HG02970 (cell line): ENCODE measurements at regions not wholly inside any gene's neighbourhood (a gene's known extent, or its start where the extent isn't known, plus 50 kb on each side); places are given as distances from the start of the nearest gene placed in this dataset.

ENCODE experiments used
- ATAC-seq: cut with Tn5 transposase; IDR thresholded peaks from one replicate; pipeline ENCODE4 v1.9.1; 2021; ENCODE audit warnings: mild to moderate bottlenecking, moderate library complexity, moderate number of reproducible peaks; ENCODE audit not compliant: unreplicated experiment, low FRiP score

GRCh38 chr1:101316256-101316655, 79.4 kb downstream of the S1PR1 start:
- no peak for ATAC-seq

DNA sequence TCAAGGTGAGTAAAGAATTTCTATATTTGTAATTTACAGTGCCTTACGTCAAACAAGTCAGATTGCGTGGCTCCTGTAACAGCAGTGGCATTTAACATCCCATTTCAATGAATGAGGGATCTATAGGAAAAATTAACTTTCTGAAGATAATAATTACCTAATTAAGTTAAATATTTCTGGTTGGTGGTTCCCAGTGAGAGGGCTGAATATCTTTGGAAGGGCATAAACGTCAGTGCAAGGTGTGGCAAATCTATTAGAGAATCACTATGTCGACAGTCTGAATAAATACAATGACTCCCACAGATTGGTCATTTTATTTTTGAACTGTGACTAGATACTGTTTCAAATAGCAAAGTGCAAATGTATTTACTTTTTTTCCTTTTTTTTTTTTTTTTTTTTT, 80.0 kb downstream of the S1PR1 start:
- ATAC-seq = no peak

GRCh38 chr1:101317590-101317989, 80.8 kb downstream of the S1PR1 start:
- ATAC-seq = no peak

DNA sequence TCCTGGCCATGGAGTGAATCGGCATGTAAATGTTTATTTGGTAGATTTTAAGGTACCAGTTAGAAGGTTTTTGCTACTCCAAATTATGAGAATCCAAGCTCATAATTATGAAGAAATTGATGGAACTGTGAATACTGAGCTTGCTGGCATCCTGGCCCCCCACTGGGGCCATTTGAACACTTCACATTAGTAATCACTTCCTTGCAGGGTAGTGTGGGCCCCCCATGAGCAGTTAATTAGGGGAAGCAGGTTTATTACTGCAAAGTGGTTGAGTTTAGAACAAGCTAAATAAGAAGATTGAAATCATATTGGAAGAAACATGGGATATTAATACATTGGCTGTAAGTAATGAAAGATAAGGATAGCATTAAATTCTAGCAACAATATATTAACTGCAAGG, 86.7 kb downstream of the S1PR1 start:
- no peak for ATAC-seq

GRCh38 chr1:101325144-101325543, 88.3 kb downstream of the S1PR1 start:
- no peak for ATAC-seq

- no peak for ATAC-seq
These were observed 93.8 kb downstream of the S1PR1 start for GRCh38 chr1:101330427-101331130.

DNA sequence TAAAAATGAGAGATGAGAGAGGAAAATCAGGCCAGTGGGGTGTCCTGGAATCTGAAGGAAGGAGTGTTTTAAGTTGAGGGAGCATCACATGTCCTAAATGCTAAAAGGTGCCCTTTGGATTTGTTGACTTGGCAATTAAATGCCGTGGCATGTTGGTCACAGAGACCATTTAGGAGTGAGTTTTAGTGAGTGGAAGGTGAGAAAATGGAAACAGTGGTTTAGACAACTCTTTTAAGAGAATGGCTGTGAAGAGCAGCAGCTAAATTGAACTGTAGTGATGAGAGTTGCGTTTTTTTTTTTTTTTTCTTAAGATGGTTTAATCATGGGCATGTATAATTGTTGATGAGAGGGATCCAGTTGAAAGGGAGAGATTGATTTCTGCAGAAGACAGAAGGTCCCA, 95.0 kb downstream of the S1PR1 start:
- ATAC-seq = no peak

DNA sequence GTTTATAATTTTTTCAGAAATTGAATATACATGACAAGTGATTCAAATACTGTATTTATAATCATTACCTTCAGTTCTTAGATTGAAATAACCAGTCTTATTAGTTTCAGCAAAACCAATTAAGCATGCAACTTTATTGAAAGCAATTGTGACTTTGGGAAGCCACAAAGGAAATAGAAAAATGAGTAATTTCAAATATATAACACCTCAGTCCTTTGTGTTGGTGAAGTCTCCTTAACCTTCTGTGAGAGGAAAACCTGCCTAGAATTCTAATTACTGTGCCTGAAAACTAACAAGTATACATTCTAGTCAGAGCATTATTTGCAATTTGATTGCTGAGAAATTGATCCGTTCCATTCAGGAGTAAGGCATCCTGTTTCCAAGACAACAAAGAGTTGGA, 95.8 kb downstream of the S1PR1 start:
- no peak for ATAC-seq

GRCh38 chr1:101333186-101333585, 96.4 kb downstream of the S1PR1 start:
- no peak for ATAC-seq

DNA sequence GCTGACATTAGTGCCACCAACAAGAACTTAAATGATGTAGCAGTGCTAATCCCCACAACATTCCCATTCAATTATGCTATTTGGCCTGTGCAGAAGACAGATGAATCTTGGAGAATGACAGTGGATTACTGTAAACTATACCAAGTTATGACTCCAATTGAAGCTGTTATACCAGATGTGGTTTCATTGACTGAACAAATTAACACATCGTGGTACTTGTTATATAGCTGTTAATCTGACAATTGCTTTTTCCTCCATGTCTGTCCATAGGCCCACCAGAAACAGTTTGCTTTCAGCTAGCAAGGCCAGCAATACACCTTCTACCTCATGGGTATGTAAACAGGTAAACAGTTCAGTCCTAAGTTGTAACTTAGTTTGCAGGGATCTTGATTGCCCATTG, 101.1 kb downstream of the S1PR1 start:
- ATAC-seq = no peak

DNA sequence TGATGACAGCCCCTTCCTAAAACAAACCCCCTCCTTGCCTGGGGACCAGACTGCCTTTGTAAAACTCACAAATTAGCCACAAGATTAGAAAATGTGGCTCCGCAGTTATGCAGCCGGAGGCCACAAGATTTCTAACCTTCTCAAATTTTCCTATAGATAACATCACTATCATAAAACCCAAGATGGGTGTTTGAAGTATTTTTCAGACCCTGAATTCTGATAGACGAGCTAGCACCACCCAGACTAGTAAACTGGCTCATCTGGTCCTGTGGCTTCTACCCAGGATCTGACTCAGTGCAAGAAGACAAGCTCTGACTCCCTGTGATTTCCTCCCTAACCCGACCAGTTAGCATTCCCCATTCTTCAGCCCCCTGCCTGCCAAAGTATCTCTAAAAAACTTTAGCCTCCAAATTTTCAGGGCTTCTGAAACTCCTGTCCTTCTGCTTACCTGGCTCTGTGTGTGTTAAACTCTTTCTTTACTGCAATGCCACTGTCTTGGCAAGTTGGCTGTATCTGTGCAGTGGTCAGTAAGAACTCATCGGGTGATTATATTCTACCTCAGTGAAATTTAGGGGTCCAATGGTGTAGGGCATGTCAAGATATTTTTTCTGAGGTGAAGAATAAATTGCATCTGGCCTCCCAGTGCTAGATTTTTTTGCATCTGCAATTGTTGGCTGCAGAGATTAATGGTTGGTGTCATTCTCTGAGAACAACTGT, 102.1 kb downstream of the S1PR1 start:
- ATAC-seq = no peak

- ATAC-seq = no peak
These were observed 107.9 kb downstream of the S1PR1 start for GRCh38 chr1:101344745-101345144.

DNA sequence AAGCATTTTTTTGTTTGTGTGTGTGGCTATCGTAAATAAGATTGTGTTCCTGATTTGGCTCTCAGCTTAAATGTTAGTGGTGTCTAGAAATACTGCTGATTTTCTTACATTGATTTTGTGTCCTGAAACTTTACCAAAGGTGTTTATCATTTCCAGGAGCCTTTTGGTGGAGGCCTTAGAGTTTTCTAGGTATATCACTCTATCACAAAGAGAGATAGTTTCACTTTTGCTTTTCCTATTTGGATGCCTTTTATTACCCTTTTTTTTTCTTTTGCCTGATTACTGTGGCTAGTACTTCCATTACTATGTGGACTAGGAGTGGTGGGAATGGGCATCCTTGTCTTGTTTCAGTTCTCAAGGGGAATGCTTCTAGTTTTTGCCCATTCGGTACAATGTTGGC, 109.6 kb downstream of the S1PR1 start:
- ATAC-seq = no peak

- ATAC-seq = no peak
These were observed 119.2 kb downstream of the S1PR1 start for GRCh38 chr1:101356013-101356412.

DNA sequence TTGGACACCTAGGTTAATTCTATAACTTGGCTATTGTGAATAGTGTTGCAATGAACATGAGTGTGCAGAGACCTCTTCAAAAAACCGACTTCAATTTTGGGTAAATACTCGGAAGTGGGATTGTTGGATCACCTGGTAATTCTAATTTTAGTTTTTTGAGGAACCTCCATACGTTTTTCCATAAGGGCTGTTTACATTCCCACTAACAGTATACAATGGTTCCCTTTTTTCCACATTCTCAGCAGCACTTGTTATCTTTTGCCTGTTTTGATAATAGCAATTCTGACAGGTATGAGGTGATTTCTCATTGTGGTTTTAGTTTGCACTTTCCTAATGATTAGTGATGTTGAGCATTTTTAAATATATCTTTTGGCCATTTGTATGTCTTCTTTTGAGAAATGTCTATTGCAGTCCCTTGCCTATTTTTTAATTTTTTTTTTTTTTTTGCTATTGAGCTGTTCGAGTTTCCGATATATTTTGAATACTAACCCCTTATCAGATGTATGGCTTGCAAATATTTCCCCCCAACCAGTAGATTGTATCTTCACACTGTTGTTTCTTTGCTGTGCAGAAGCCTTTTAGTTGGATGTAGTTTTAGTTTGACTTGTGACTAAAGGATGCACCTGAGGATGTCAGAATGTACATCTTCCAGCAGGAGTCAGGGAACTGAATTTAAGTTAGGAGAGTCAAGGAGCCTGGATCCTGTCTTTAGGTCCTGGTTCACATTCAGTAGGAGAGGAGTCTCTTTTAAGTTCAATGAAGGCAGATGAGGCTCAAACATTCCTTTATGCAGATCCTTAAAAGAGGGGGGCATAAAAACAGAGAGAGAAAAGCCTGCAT, 120.0 kb downstream of the S1PR1 start:
- ATAC-seq = peak; percentile 32

- ATAC-seq = peak; percentile 97
These were observed 120.7 kb downstream of the S1PR1 start for GRCh38 chr1:101357444-101357986.

DNA sequence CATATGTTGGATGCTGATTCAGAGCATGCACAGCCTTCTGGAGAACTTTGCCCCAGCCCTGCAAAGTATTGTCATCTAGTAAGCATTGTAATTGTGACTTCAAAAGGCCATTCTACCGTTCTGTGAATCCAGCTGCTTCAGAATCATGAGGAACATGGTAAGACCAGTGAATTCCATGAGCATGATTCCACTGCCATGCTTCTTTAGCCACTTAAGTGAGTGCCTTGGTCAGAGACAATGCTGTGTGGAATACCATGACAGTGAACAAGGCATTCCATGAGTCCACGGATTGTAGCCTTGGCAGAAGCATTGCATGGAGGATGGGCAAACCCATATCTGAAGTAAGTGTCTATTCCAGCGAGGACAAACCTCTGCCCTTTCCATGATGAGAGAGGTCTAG, 123.7 kb downstream of the S1PR1 start:
- ATAC-seq = no peak

DNA sequence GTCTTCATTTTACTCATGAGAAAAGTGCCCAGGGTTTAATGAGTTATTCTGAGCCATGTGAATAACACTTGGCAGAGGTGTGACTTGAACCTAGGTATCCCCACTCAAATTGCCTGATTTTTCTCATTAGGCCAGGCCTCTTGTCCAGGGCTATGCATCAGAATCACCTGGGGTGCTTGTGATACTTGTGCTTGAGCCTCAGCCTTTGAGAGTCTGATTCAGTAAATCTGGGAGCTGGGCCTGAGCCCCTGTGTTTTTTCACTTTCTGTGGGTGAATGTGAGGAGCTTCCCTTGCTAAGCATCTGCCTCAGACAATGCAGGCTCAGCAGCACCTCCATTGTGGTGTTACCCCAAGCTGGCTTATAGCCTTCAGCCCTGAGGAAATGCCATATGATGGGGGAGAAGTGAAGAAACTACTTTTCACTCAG, 127.1 kb downstream of the S1PR1 start:
- no peak for ATAC-seq

GRCh38 chr1:101364370-101365120, 127.7 kb downstream of the S1PR1 start:
- ATAC-seq = no peak

DNA sequence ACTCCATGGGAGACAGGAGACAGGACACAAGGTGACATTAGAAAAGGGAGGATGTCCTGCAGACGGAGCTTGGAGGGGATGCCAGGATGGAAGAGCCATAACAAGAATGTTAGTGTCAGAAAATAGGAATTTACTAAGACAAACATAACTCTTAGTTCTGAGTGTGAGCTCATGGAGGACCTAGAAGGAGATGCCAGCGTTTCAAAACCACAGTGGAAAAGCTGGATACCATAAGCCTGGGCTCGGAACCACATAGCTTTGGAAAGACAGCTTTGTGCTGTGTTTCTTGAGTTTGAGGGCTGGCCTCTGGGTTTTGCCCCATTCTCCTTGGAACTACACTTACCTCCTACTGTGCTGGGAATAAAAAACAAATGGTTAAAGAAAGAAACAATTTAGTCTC, 128.4 kb downstream of the S1PR1 start:
- no peak for ATAC-seq
